ENCODE measurements at regions not wholly inside any gene's neighbourhood (a gene's known extent, or its start where the extent isn't known, plus 50 kb on each side); places are given as distances from the start of the nearest gene placed in this dataset.

GRCh38 chr2:220948579-220948978 lies 623.5 kb downstream of the EPHA4 start:
- Histone ChIP-seq H3K79me2 (replicated peaks; ENCODE audit: insufficient read depth, low read length) (no peaks in the 10 kb centered on the region), H3K4me2 (ENCODE audit: low read length) (no peak overlapping the region), H3K36me3 (ENCODE audit: insufficient read depth, low read length) (no peaks in the 10 kb centered on the region), H3F3A (ENCODE audit: insufficient read depth, low read length, poor library complexity, severe bottlenecking) (no peaks in the 10 kb centered on the region), H3K27ac (ENCODE audit: low read length) (no peak overlapping the region), H3K9ac (ENCODE audit: low read length) (no peak overlapping the region), H3K9me2 (ENCODE audit: insufficient read depth, low read length) (no peaks in the 10 kb centered on the region), H2AFZ (ENCODE audit: low read depth, low read length) (no peak overlapping the region), H3K4me3 (ENCODE audit: low read length) (no peak overlapping the region), H4K20me1 (ENCODE audit: insufficient read depth) (no peaks in the 10 kb centered on the region), H3K9me3 (ENCODE audit: low read length) (no peaks in the 10 kb centered on the region), H3K27me3 (ENCODE audit: insufficient read depth, low read depth, low read length) (no peaks in the 10 kb centered on the region)
- TF ChIP-seq, protein P1, sequence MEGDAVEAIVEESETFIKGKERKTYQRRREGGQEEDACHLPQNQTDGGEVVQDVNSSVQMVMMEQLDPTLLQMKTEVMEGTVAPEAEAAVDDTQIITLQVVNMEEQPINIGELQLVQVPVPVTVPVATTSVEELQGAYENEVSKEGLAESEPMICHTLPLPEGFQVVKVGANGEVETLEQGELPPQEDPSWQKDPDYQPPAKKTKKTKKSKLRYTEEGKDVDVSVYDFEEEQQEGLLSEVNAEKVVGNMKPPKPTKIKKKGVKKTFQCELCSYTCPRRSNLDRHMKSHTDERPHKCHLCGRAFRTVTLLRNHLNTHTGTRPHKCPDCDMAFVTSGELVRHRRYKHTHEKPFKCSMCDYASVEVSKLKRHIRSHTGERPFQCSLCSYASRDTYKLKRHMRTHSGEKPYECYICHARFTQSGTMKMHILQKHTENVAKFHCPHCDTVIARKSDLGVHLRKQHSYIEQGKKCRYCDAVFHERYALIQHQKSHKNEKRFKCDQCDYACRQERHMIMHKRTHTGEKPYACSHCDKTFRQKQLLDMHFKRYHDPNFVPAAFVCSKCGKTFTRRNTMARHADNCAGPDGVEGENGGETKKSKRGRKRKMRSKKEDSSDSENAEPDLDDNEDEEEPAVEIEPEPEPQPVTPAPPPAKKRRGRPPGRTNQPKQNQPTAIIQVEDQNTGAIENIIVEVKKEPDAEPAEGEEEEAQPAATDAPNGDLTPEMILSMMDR (IDR thresholded peaks at IDR 0.05; ENCODE audit: poor library complexity, severe bottlenecking), result no peak

DNA sequence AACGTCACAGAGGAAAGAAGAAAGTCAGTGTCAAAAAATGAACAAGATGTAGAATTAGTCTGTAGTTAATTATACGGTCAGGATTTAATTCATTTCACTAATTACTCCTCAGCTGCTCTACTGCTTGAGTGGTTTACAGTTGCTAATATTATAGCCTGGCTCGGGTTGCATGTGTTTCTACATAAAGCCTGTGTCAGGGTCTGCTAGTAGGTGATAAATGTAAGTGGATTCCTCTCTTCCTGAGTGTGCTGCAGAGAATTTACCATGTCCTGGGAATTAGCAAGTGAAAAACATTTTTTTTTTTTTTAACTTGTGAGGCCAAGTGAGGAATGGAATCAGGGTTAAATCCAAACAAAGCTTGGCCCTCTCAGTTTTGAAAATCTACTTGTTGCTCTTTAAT lies 622.6 kb downstream of the EPHA4 start:
- no peak overlapping the region for H3K9ac ChIP-seq (ENCODE audit: low read length)

More for the DNA sequence above, 622.6 kb downstream of the EPHA4 start:
- Histone ChIP-seq H3K27ac (ENCODE audit: low read length) (no peak overlapping the region), H3K79me2 (replicated peaks; ENCODE audit: insufficient read depth, low read length) (no peaks in the 10 kb centered on the region), H3K27me3 (ENCODE audit: insufficient read depth, low read depth, low read length) (no peaks in the 10 kb centered on the region), H3K4me2 (ENCODE audit: low read length) (no peak overlapping the region), H2AFZ (ENCODE audit: low read depth, low read length) (no peak overlapping the region), H3K4me3 (ENCODE audit: low read length) (no peak overlapping the region), H3K36me3 (ENCODE audit: insufficient read depth, low read length) (no peaks in the 10 kb centered on the region), H4K20me1 (ENCODE audit: insufficient read depth) (no peaks in the 10 kb centered on the region), H3K9me3 (ENCODE audit: low read length) (no peaks in the 10 kb centered on the region), H3F3A (ENCODE audit: insufficient read depth, low read length, poor library complexity, severe bottlenecking) (no peaks in the 10 kb centered on the region), H3K9me2 (ENCODE audit: insufficient read depth, low read length) (no peaks in the 10 kb centered on the region)
- no peak for TF ChIP-seq RAD21 (conservative IDR thresholded peaks at IDR 0.05)
- no peak for TF ChIP-seq MXI1 (conservative IDR thresholded peaks at IDR 0.05; ENCODE audit: poor library complexity, severe bottlenecking)
- no peak for TF ChIP-seq SMC3 (conservative IDR thresholded peaks at IDR 0.05; ENCODE audit: poor library complexity)
- no peak for TF ChIP-seq TAF1 (IDR thresholded peaks at IDR 0.05; ENCODE audit: low read depth)
- TF ChIP-seq POLR2AphosphoS5 (IDR thresholded peaks at IDR 0.05), result no peak
- TF ChIP-seq EP300 (conservative IDR thresholded peaks at IDR 0.05; ENCODE audit: poor library complexity, severe bottlenecking), result no peak
- TF ChIP-seq REST (IDR thresholded peaks at IDR 0.05; ENCODE audit: borderline replicate concordance), result no peak
- TF ChIP-seq, protein P1 (IDR thresholded peaks at IDR 0.05; ENCODE audit: poor library complexity, severe bottlenecking), result no peak
- no peak for TF ChIP-seq EZH2 (IDR thresholded peaks at IDR 0.05; ENCODE audit: borderline replicate concordance, insufficient read depth, low read length, poor library complexity, severe bottlenecking)
